AG09309 (cell line): ENCODE measurements at regions not wholly inside any gene's neighbourhood (a gene's known extent, or its start where the extent isn't known, plus 50 kb on each side); places are given as distances from the start of the nearest gene placed in this dataset.

Experiments used
- DNase-seq: peaks from one replicate; pipeline ENCODE4 v3.0.0-alpha.2; 2010; ENCODE audit warnings: low read depth
- H3K4me3 ChIP-seq: 2 replicates; pipeline ENCODE4 v1.5.1; 2011; ENCODE audit warnings: mild to moderate bottlenecking, low read depth, low read length, moderate library complexity; ENCODE audit not compliant: control insufficient read depth
- CTCF ChIP-seq: IDR thresholded peaks from 2 replicates; pipeline ENCODE4 v1.5.1; 2011; ENCODE audit warnings: mild to moderate bottlenecking, low read depth, low read length, inconsistent platforms; ENCODE audit not compliant: insufficient read depth, control insufficient read depth; ENCODE audit errors: missing control alignments

- H3K4me3 ChIP-seq, result no peak overlapping the region
- no peak for DNase-seq
- TF ChIP-seq CTCF, result no peak
These were observed 114.9 kb upstream of the MOCS1 start for GRCh38 chr6:40049128-40049527.

GRCh38 chr6:40044196-40044595, 109.9 kb upstream of the MOCS1 start:
- no peak for TF ChIP-seq CTCF
- no peak for DNase-seq
- H3K4me3 ChIP-seq, result no peak overlapping the region

GRCh38 chr6:40042232-40042631, 108.0 kb upstream of the MOCS1 start:
- TF ChIP-seq CTCF, result no peak
- H3K4me3 ChIP-seq, result no peak overlapping the region
- DNase-seq, result no peak

- DNase-seq, result no peak
- H3K4me3 ChIP-seq, result no peak overlapping the region
- no peak for TF ChIP-seq CTCF
These were observed 104.8 kb upstream of the MOCS1 start for GRCh38 chr6:40039042-40039441.

- no peak for DNase-seq
- no peak for TF ChIP-seq CTCF
- H3K4me3 ChIP-seq, result no peak overlapping the region
These were observed 104.4 kb upstream of the MOCS1 start for GRCh38 chr6:40038626-40039025.

- no peak for TF ChIP-seq CTCF
- DNase-seq, result no peak
- H3K4me3 ChIP-seq, result no peak overlapping the region
These were observed 103.0 kb upstream of the MOCS1 start for GRCh38 chr6:40037271-40037670.

GRCh38 chr6:40036186-40036585, 101.9 kb upstream of the MOCS1 start:
- no peak for DNase-seq
- TF ChIP-seq CTCF, result no peak
- H3K4me3 ChIP-seq, result no peak overlapping the region
